H9 (cell line): ENCODE measurements at regions not wholly inside any gene's neighbourhood (a gene's known extent, or its start where the extent isn't known, plus 50 kb on each side); places are given as distances from the start of the nearest gene placed in this dataset.

Experiments
- DNase-seq: peaks from one replicate; pipeline ENCODE4 v3.0.0-alpha.2; 2017
- H2AFZ ChIP-seq: one replicate; pipeline ENCODE4 v1.6.1; 2013; ENCODE audit warnings: mild to moderate bottlenecking, low read length, control low read depth, moderate library complexity
- H2AK5ac ChIP-seq: 2 replicates; pipeline ENCODE4 v1.6.1; 2013; ENCODE audit warnings: low read length, control low read depth, mixed read lengths; ENCODE audit not compliant: insufficient read length
- H2BK120ac ChIP-seq: one replicate; pipeline ENCODE4 v1.6.1; 2013; ENCODE audit warnings: low read depth, mild to moderate bottlenecking, low read length, control low read depth, inconsistent platforms; ENCODE audit not compliant: poor library complexity, severe bottlenecking
- H2BK12ac ChIP-seq: 2 replicates; pipeline ENCODE4 v1.6.1; 2013; ENCODE audit warnings: low read length, control low read depth, mixed read lengths, low read depth; ENCODE audit not compliant: insufficient read length
- H2BK15ac ChIP-seq: 2 replicates; pipeline ENCODE4 v1.6.1; 2013; ENCODE audit warnings: low read depth, low read length, control low read depth
- H2BK20ac ChIP-seq: one replicate; pipeline ENCODE4 v1.6.1; 2013; ENCODE audit warnings: low read depth, mild to moderate bottlenecking, low read length, control low read depth, inconsistent platforms; ENCODE audit not compliant: poor library complexity, severe bottlenecking
- H2BK5ac ChIP-seq: 2 replicates; pipeline ENCODE4 v1.6.1; 2013; ENCODE audit warnings: low read length, control low read depth, mixed read lengths; ENCODE audit not compliant: insufficient read length
- H3K14ac ChIP-seq: 2 replicates; pipeline ENCODE4 v1.6.1; 2013; ENCODE audit warnings: low read length, control low read depth; ENCODE audit not compliant: insufficient read depth
- H3K18ac ChIP-seq: 2 replicates; pipeline ENCODE4 v1.6.1; 2013; ENCODE audit warnings: low read depth, mild to moderate bottlenecking, mixed read lengths, low read length, control low read depth; ENCODE audit not compliant: insufficient read length
- H3K23ac ChIP-seq: 2 replicates; pipeline ENCODE4 v1.6.1; 2013; ENCODE audit warnings: low read length, control low read depth, mixed read lengths, low read depth; ENCODE audit not compliant: insufficient read length
- H3K23me2 ChIP-seq: 2 replicates; pipeline ENCODE4 v1.6.1; 2013; ENCODE audit warnings: low read depth, mild to moderate bottlenecking, mixed read lengths, low read length, control low read depth; ENCODE audit not compliant: insufficient read length, poor library complexity, severe bottlenecking
- H3K27ac ChIP-seq: 2 replicates; pipeline ENCODE4 v1.5.1; 2013; ENCODE audit warnings: low read length, control low read depth, mixed read lengths, low read depth; ENCODE audit not compliant: insufficient read length
- H3K27me3 ChIP-seq: 2 replicates; pipeline ENCODE4 v1.6.1; 2013; ENCODE audit warnings: low read length, control low read depth, inconsistent platforms; ENCODE audit not compliant: insufficient read depth
- H3K4ac ChIP-seq: 2 replicates; pipeline ENCODE4 v1.6.1; 2013; ENCODE audit warnings: low read depth, mild to moderate bottlenecking, control low read depth, inconsistent platforms, low read length, moderate library complexity
- H3K4me1 ChIP-seq: 2 replicates; pipeline ENCODE4 v1.6.1; 2013; ENCODE audit warnings: low read length, control low read depth, inconsistent platforms; ENCODE audit not compliant: insufficient read depth
- H3K4me2 ChIP-seq: 2 replicates; pipeline ENCODE4 v1.6.1; 2013; ENCODE audit warnings: low read length, control low read depth, mixed read lengths; ENCODE audit not compliant: insufficient read length, insufficient read depth
- H3K56ac ChIP-seq: 2 replicates; pipeline ENCODE4 v1.6.1; 2013; ENCODE audit warnings: low read depth, mild to moderate bottlenecking, mixed read lengths, low read length, control low read depth; ENCODE audit not compliant: insufficient read length
- H3K79me1 ChIP-seq: 2 replicates; pipeline ENCODE4 v1.6.1; 2013; ENCODE audit warnings: low read depth, mild to moderate bottlenecking, moderate library complexity, low read length, control low read depth, inconsistent platforms; ENCODE audit not compliant: insufficient read depth, poor library complexity, severe bottlenecking
- H3K79me2 ChIP-seq: 2 replicates; pipeline ENCODE4 v1.6.1; 2013; ENCODE audit warnings: low read length, control low read depth, inconsistent platforms; ENCODE audit not compliant: insufficient read depth
- H3K9ac ChIP-seq: 2 replicates; pipeline ENCODE4 v1.6.1; 2013; ENCODE audit warnings: low read length, control low read depth, mixed read lengths; ENCODE audit not compliant: insufficient read length; ENCODE audit errors: extremely low read depth
- H3K9me3 ChIP-seq: one replicate; pipeline ENCODE4 v1.6.1; 2013; ENCODE audit warnings: low read depth, low read length, inconsistent platforms; ENCODE audit not compliant: control insufficient read depth
- H3T11ph ChIP-seq: one replicate; pipeline ENCODE4 v1.6.1; 2013; ENCODE audit warnings: mild to moderate bottlenecking, low read length, control low read depth, inconsistent platforms
- H4K20me1 ChIP-seq: one replicate; pipeline ENCODE4 v1.6.1; 2013; ENCODE audit not compliant: control insufficient read depth, insufficient read length, insufficient read depth
- H4K5ac ChIP-seq: 2 replicates; pipeline ENCODE4 v1.6.1; 2013; ENCODE audit warnings: low read depth, mild to moderate bottlenecking, mixed read lengths, low read length, control low read depth; ENCODE audit not compliant: insufficient read length
- H4K8ac ChIP-seq: replicated peaks from 2 replicates; pipeline ENCODE4 v1.6.1; 2013; ENCODE audit warnings: low read length, control low read depth, mixed read lengths, low read depth; ENCODE audit not compliant: insufficient read length
- H4K91ac ChIP-seq: 2 replicates; pipeline ENCODE4 v1.6.1; 2013; ENCODE audit warnings: low read depth, mild to moderate bottlenecking, moderate library complexity, mixed read lengths, low read length, control low read depth; ENCODE audit not compliant: insufficient read length
- H3K27ac Mint-ChIP-seq, 3 experiments: 2 replicates in 2 of 3; 3 replicates in 1 of 3; pipeline ENCODE4 v1.8.0; 2020 to 2021; ENCODE audit warnings: mixed read lengths in 3 of 3, mild to moderate bottlenecking in 1 of 3, moderate library complexity in 1 of 3
- H3K27me3 Mint-ChIP-seq: 2 replicates; pipeline ENCODE4 v1.8.0; 2021; ENCODE audit warnings: low read depth, mild to moderate bottlenecking, moderate library complexity, mixed read lengths
- H3K36me3 Mint-ChIP-seq, 3 experiments: 2 replicates in 2 of 3; 3 replicates in 1 of 3; pipeline ENCODE4 v1.8.0; 2020 to 2021; ENCODE audit warnings: low read depth in 3 of 3, mixed read lengths in 3 of 3; ENCODE audit not compliant: insufficient read depth in 1 of 3
- H3K4me1 Mint-ChIP-seq, 2 experiments: 2 replicates each; pipeline ENCODE4 v1.8.0; 2020; ENCODE audit warnings: mixed read lengths in 2 of 2
- H3K4me3 Mint-ChIP-seq, 2 experiments: 2 replicates in 1 of 2; 3 replicates in 1 of 2; pipeline ENCODE4 v1.8.0; 2020 to 2021; ENCODE audit warnings: mild to moderate bottlenecking in 2 of 2, mixed read lengths in 2 of 2, moderate library complexity in 1 of 2
- H3K9me3 Mint-ChIP-seq, 2 experiments: 2 replicates in 1 of 2; 3 replicates in 1 of 2; pipeline ENCODE4 v1.8.0; 2020; ENCODE audit warnings: mild to moderate bottlenecking in 2 of 2, mixed read lengths in 2 of 2, moderate library complexity in 1 of 2
- WGBS: extraction: QIAGEN DNeasy Blood & Tissue Kit; methylation state at CpG from one replicate; pipeline ENCODE4 v1.1.7; 2013; ENCODE audit warnings: missing lambda C conversion rate, low lambda C conversion rate, mixed read lengths; ENCODE audit not compliant: insufficient read length; ENCODE audit errors: extremely low coverage; 5-methylcytosine and 5-hydroxymethylcytosine counted together
- TF ChIP-seq, protein P1 (sequence below): fragments of 200-600 bp; sonication (generic); conservative IDR thresholded peaks from 3 replicates; pipeline ENCODE4 v1.8.0; 2021; ENCODE audit warnings: antibody characterized with exemption, mild to moderate bottlenecking

DNA sequence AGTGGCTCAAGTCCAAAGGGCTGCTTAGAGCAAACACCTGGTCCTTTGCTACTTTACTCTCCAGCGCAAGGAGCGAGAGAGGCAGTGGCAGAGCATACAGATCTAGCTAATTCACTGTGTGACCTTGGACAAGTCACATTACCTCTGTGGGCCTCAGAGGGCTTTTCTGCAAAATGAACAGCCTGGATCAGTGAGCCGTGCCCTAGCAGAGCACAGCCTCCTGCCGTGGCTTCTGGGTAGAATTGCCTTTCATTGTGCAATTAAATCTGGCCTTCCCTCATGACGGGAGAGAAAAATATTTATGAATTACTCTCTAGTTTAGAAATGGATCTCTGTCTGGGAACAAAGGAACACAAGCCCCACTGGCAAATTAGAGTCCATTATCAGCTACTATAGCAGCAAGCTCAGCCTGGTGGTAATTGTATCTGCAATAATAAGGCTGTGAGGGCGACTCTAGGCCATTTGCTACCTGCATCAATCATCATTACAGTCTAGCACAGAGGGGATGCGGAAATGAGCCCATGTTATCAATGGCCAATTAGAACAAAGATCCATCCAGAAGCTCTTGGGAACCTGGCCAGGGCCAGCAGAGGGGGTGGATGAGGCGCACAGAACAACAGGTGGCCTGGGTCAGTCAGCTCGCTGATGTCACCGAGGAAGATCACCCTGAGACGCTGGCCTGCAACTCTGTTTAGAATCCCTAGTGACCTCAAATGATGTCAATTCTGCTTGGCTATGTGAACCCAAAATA is 114.2 kb upstream of the LY86 start:
- H3K23me2 ChIP-seq: no peaks in the 10 kb centered on the region
- H2BK20ac ChIP-seq: no peak overlapping the region
- H3K4ac ChIP-seq: no peak overlapping the region
- no peaks in the 10 kb centered on the region for H3K79me2 ChIP-seq
- H3K4me1 ChIP-seq: no peaks in the 10 kb centered on the region
- Mint-ChIP-seq H3K4me3 (no peak overlapping the region), H3K9me3 (0 out of 5 replicates have a peak, but pooled peaks cover 0 to 2% of the 10 kb centered on the region in 2 experiments), H3K4me1 (peaks cover 4 to 8% of the 10 kb centered on the region in 2 experiments; a peak in 2 of 4 replicates), H3K36me3 (no peaks in the 10 kb centered on the region), H3K27ac (no peak overlapping the region), H3K27me3 (no peaks in the 10 kb centered on the region; the same call in 1 of the 2 replicates)
- H2AFZ ChIP-seq: no peak overlapping the region
- TF ChIP-seq, protein P1, sequence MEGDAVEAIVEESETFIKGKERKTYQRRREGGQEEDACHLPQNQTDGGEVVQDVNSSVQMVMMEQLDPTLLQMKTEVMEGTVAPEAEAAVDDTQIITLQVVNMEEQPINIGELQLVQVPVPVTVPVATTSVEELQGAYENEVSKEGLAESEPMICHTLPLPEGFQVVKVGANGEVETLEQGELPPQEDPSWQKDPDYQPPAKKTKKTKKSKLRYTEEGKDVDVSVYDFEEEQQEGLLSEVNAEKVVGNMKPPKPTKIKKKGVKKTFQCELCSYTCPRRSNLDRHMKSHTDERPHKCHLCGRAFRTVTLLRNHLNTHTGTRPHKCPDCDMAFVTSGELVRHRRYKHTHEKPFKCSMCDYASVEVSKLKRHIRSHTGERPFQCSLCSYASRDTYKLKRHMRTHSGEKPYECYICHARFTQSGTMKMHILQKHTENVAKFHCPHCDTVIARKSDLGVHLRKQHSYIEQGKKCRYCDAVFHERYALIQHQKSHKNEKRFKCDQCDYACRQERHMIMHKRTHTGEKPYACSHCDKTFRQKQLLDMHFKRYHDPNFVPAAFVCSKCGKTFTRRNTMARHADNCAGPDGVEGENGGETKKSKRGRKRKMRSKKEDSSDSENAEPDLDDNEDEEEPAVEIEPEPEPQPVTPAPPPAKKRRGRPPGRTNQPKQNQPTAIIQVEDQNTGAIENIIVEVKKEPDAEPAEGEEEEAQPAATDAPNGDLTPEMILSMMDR: peak; percentile 16; the same call in 1 of the 3 replicates
- no peak overlapping the region for H2BK120ac ChIP-seq
- H3K9me3 ChIP-seq: no peaks in the 10 kb centered on the region
- H3K14ac ChIP-seq: no peak overlapping the region
- no peaks in the 10 kb centered on the region for H4K20me1 ChIP-seq
- no peak overlapping the region for H4K5ac ChIP-seq
- no CpG with 5 or more reads among the region's 11 CpGs for WGBS
- no peak overlapping the region for H3K9ac ChIP-seq
- no peak overlapping the region for H2BK5ac ChIP-seq
- H4K91ac ChIP-seq: no peak overlapping the region
- no peak overlapping the region for H2BK15ac ChIP-seq
- H3K56ac ChIP-seq: no peak overlapping the region
- no peak for DNase-seq
- no peak overlapping the region for H2BK12ac ChIP-seq
- H3K4me2 ChIP-seq: no peak overlapping the region
- H3K18ac ChIP-seq: no peak overlapping the region
- no peak overlapping the region for H4K8ac ChIP-seq
- H3K27me3 ChIP-seq: no peaks in the 10 kb centered on the region
- no peaks in the 10 kb centered on the region for H3K79me1 ChIP-seq
- no peak overlapping the region for H3K27ac ChIP-seq
- no peak overlapping the region for H2AK5ac ChIP-seq
- no peak overlapping the region for H3T11ph ChIP-seq
- H3K23ac ChIP-seq: no peak overlapping the region
